GM21619 (cell line): ENCODE measurements at regions not wholly inside any gene's neighbourhood (a gene's known extent, or its start where the extent isn't known, plus 50 kb on each side); places are given as distances from the start of the nearest gene placed in this dataset.
"Not testable (repeated sequence)": the region's sequence is repeated elsewhere in the genome, so short reads cannot be mapped to it uniquely, and the experiment has no call there.

Experiments used
- ATAC-seq: cut with Tn5 transposase; IDR thresholded peaks from one replicate; pipeline ENCODE4 v1.9.1; 2021; ENCODE audit not compliant: unreplicated experiment

DNA sequence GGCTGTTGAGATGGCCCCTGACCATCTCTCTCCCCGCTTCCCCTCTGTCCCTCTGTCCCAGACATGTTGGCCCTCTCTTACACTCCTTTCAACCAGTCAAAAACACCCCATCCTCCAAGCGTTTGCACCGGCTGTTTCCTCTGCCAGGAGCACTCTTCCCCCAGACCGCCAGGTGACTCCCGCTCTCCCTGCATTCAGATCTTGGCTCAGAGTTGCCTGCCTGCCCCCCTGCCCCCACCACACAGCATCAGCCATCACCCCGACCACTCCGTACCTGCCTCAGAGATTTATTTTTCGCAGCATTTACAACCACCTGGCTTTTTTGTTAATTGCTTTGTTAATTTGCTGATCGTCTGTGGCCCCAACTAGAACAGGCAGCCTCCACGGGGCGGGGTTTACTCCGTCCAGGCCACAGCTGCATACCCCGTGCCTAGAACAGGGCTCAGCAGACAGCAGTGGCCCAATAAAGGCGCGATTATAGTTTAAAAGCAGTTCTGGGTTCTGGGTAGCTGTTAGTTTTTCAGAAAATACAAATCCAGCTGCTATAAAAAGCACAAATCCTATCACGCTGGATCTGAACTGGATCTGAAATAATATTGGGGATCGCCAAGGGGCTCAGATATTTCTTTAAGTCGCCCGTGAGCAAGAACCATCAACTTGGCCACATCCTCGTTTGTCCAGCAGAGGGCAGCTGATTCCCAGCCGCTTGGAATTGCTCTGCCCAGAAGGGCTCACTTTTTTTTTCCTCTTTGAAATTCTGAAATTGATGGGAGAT, 173.6 kb downstream of the IRF8 start:
- ATAC-seq = no peak

DNA sequence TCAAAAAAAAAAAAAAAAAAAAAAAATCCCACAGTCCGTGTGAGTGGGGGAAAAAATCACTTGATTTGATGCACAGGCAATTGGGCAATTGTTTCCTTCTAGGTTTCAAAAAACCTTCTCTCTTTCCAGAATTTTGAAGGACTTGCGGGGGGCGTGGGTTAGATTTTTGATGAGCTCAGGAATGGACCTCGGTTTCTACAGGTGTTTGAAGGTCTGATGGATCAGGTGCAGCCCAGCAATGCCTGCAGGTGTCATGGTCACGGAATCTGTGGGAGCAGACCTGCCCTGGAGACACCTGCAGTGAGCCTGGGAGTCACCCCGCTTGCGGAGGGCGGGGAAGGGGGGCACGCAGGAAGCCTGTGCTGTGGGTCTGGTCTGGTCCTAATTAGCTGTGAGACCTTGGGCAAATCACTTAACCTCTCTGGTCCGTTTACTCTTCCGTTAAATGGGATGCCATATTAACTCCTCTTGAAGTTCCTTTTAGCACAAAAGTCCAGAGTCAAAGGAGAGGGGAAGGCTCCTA, 174.2 kb downstream of the IRF8 start:
- no peak for ATAC-seq

DNA sequence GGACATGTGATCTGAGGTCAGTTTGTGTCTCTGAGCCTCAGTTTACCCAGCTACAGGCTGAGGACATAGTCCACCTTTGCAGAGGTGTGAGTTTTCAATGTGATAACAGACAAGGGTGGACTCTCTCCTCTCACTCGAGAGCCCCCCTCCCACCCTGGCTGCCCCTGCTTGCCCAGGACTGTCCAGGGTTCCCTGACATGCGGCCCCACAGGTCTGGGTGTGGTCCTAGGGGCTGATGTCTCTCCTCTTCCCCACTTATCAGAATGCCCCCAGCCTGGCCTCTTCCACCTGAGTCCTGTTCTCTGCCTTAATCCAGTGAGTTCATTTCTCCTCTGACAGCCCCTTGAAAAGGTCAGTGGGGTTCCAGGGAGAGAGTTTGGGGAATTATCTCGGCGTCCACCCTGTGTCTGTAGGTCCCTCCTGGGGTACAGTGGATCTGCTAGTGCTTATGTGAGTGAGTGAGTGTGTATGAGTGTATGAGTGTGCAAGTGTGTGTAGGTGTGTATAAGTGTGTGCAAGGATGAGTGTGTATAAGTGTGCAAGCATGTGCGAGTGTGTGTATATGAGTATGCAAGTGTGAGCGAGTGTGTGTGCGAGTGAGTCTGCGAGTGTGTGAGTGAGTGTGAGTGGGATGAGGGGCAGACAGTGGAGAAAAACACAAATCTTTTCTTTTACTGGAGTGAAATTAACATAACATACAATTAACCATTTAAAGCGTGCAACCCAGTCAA, 175.0 kb downstream of the IRF8 start:
- no peak for ATAC-seq

DNA sequence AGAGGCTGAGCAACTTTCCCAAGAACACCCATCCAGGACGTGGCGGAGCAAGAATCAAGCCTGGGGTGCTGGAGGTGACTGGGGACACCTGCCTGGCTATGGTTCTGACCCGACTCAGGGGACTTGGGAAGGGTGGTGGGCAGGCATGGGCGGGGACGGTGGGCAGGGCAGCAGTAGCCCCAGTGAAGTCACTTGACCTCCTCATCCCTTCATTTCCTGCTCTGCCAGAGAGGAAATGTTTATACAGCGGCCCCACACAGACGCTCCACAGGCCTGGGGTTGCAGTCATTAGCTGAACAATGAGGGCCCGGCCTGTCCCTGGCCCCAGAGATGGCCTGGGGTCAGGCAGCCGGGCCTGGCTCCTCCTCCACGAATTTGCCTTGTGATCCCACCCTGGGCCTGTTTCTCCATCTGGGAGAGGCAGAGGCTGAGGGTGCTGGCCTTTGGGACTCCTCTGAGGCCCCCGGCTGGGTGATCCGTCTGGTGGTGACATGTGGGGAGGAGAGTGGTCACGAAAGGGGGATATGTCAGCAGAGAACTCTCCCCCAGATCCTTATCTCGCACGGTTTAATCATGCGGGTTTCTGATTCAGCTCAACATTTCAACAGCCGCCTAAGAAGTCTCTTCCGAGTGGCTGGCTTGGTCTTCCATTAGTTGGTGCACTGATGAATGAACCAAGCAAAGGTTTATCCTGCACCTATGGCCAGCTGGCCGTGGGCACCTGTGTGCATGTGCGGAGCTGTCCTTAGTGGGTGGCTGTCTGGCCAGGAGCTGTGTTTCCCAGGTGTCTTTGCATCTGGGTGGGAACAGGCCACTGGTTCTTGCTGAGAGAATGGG, 175.9 kb downstream of the IRF8 start:
- no peak for ATAC-seq

DNA sequence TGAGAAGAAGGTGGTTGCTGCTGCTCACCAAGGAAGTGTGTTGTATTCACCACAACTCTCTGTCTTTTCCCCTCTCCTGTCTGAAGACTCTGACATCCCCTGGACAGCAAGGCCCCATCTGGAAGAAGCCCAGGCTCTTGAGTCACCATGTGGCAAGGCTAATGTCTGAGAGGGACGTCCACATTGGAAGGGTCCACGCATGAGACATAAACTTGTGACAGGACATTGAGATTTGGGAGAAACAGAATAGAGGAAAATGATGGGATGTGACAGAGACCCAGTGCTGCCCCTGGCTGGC, 176.5 kb downstream of the IRF8 start:
- no peak for ATAC-seq

DNA sequence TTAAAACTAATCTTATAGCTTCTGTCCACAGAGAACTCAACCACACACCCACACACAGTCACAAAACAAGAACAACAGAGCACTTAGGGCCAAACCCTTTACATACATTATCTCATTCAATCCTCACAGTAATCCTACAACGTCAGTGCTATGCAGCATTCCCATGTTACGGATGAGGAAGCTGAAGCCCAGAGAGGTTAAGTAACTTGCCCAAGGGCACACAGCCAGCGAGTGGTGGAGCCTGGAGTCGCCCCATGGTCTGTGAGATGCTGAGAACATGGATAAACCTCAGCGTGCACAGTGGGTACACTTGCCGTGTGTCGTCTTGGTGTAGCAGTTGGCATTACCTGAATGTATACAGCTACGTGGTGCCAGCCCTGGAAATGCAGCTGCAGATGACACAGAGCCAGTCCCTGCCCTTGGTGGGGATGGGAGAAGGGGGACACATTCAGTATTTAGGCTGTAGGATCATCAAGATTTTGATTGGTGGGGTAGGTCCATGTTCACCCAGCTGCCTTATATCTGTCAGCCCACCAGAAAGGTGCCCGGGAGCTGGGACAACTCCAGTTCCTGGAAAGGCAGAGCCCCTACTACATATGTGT, 177.0 kb downstream of the IRF8 start:
- no peak for ATAC-seq

DNA sequence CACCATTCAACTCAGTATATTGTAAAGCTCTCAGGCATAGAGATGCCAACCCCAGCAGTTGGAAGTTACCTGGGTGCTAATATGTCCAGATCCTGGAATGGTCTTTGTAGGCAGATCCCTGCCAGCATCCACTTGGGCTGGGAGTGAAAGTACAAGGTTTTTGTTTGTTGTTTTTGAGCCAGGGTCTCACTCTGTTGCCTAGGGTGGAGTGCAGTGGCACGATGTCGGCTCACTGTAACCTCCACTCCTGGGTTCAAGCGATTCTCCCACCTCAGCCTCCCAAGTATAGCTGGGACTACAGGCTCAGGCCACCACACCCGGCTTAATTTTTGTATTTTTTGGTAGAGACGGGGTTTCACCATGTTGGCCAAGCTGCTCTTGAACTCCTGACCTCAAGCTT, 177.6 kb downstream of the IRF8 start:
- no peak for ATAC-seq

DNA sequence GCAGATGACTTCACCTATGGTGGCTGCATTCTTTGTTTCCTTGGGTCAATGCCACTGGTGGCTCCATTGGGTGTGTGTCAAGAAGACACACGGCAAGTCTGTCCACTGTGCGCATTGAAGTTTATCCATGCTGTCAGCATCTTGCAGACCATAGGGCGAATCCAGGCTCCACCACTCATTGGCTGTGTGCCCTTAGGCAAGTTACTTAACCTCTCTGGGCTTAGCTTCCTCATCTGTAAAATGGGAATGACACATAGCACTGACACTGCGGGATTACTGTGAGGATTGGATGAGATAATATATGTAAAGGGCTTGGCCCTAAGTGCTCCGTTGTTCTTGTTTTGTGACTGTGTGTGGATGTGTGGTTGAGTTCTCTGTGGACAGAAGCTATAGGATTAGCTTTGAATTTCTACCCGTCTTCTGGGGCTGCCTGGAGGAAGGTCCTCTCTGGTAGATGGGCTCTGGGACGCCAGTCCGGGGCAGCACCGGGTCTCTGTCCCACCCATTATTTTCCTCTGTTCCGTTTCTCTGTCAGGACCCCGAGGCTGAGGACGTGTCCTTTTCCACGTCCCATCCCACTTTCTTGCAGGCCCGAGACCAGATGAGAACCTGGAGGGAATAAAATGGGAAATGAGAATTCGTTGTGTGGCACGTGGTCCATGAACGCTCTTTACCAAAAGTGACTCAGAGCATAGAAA, 178.4 kb downstream of the IRF8 start:
- no peak for ATAC-seq

DNA sequence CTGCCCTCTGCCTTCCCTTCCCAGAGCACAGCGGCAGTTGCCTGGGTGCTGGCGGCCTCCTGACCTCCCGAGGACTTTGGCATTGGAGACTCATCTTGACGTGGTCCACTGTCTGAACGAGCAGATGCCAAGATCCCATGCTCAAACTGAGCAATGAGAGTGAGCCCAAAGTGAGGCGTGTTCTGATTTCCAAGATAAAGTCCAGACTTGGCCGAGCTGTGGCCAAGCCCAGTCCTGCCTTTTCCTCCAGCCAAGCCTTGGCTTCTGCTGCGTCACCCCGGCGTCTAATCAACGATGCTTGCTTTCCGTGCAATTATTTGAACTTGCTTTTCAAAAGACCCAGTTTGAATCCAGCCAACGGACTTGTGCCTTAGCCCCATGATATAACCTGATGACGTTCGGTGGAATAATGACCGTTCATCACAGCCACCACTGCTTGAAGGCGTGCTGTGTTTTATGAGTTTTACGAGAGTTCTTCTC, 179.2 kb downstream of the IRF8 start:
- no peak for ATAC-seq

DNA sequence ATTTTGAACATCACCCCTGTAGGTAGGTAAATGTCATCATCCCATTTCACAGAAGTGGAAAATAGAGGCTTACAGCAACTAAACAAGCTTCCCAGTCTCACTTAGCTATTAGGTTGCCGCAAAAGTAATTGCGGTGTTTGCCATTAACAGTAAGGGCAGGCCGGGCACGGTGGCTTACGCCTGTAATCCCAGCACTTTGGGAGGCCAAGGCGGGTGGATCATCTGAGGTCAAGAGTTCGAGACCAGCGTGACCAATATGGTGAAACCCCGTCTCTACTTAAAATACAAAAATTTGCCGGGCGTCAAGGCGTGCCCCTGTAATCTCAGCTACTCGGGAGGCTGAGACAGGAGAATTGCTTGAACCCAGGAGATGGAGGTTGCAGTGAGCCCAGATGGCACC, 179.7 kb downstream of the IRF8 start:
- ATAC-seq = not testable (repeated sequence)

DNA sequence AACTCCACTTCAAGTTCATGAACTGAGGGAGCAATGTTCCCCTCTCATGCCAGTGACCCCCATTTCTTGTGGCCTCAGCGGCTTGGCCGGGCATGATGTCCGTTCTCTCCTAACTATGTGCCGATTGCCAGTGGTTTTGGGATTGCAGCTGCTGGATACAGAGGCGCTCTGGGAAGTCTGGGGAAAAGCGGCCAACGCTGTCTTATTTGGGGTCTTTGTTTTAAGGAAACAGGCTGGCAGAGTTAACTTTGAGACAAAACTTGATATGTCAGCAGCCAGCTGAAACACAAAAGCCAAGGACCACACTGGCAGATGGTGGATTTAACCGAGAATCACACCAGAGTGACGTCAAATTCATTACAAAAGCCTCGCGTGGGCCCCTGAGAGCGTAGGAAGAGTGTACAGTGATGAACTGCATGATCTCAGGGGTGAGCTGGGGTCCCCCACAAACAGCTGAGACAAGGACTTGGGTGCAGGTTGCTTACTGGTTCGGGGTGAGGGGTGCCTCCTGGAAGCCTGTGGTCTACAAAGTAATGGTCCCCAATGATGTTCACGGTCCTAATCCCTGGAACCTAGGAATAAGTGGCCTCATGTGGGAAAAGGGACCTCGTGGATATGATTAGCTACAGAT, 180.4 kb downstream of the IRF8 start:
- ATAC-seq = no peak

DNA sequence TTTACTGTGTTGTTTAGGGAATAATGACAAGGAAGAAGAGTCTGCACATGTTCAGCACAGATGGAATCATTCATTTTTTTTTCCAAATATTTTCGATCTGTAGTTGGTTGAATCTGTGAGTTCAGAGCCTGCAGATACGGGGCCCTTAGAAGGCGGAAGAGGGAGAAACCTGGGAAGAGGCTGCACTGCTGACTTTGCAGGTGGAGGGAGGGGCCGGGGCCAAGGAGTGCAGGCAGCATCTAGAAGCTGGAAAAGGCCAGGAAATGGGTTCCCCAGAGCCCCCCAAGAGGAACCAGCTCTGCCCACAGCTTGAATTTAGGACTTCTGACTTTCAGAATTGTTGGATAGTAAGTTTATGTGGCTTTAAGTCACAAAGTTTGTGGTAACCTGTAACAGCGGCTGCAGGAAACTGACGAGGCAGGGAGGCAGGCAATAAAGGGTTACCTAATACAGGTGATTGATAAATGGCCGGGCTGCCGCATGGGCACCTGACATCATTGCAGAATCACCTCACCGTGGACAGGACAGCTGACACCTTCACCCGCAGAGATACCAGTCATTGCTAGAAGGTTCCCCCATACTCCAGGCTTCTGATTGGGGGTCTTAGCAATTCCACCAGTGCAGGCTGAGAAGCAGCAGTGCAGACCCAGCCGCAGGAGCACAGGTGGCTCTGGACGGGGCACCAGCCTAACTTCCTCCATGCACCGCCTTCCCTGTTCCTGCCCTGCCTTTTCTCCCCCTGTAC, 181.3 kb downstream of the IRF8 start:
- ATAC-seq = no peak

DNA sequence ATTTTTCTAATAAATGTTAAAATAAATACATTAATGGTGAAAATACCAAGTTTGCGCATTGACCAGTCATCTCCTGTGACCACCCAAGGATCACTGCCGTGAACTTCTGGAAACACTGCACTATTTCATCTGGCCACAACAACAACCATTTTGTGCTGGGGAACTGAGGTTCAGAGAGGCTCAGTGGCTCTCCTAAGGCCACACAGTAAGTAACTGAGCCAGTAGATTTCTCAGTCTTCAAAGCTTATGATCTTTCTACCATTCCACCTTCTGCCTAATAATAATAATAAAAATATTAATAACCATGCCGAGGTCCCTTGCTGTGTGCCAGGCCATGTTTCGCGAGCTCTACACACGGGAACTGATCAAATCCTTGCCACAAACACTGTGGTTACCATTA, 182.0 kb downstream of the IRF8 start:
- ATAC-seq = no peak

DNA sequence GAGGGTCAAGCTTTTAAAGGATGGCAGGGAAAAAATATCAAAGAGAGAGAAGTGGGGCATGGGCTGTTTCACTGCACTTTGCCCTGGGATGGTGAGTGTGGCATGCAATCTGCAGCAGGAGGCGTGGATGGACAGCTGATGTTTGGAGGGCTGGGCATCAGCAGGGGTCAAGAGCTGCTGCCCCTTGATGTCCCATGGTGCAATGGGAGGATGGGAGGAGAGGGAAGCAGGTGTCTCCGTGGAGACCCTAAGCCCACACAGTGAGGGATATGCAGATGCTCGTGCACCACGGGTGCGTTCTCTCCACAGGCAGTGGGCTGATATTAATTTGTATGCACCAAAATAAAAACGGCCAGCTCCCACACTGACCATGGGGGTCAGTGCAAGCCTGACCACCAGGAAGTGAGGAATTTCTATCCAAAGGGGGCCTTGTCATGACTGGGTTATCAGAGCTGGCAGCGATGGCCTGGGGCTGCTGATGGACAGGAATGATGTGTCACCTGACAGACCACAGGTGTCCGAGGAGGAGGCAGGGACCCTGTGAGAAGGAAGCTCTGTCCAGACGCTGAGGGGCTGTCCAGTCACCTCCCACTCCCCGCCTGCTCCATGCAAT, 183.6 kb downstream of the IRF8 start:
- no peak for ATAC-seq

DNA sequence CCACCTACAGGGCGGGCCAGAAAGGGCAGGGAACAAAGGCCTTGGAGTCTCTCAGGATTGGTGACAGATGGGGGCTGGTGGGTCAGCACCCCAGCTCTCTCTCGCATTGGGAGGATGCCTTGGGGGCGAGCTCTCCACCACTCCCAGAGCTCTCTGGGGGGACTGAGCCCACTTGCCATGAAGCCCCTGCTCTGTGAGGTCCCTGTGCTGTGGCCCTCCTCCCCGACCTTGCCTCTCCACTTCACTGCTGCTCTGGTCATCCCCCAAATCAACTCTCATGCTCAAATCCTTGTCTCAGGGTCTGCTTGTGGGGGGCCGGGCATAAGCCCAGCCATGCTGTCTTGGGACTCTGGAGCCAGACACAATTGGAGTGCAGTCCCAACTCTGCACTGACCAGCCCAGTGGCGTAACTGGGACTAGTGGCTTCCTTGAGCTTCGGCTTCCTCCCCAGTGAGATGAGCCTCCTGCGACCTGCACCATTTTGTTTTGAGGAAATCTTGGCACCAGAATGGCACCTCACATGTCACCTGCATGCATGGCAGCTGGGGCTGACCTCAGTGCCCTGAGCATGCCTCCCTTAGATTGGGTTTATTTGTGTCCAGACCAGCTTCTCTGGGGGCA, 184.5 kb downstream of the IRF8 start:
- no peak for ATAC-seq

DNA sequence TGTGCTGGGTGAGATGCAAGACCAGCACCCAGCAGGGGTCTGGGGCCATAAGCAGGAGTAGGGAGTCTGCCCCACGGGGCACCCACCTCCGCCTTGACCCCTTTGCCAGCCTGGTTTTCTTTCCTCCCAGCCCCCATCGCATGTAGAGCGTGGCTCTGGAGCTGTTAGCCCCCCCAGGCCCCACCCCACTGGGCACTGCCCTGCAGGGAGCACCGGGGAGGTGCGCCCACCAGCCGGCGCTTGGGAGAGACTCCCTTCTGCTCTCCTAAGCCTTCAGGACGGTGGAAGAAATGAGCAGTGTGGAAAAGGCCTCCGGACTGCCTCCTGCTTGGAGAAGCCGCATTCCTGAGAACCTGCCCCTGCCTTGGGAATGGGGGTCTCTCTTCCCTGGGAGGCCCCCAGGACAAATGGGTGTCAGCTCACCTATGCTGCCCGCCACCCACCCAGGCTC, 186.2 kb downstream of the IRF8 start:
- no peak for ATAC-seq

DNA sequence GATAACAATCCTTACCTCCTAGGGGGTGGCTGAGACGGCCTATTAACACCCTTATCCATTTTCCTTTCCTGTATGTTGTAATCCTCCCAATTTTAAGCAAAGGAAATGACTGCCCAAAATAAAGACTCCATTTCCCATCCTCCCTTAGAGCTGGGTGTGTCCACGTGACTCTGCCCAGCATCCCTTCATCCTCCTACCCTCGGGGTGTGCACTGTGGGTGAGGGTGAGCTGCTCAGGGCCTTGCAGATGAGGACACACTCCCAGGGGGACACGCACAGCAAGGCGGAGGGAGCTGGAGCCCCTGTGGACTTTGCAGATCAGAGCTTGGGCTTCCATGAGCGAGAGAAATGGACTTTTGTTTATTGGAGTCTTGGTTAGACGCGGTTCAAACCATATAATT, 186.8 kb downstream of the IRF8 start:
- no peak for ATAC-seq

DNA sequence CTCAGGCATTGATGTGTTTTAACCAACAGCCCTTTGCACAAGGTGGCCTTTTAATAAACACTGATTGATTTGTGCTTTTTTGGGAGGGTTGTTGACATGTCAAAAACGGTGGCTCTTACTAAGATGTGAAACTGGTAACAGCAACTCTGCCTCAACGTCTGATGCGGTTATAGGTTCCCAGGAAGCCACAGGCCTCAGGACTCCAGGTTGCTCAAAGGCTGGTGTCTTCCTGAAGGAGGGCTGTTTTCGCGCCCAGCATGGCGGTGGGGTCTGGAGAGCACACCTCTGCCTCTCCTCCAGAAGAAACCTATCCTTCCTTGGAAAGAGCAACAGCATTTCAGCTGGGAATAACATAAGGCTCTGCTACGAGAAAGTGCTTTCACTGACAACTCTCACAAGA, 187.5 kb downstream of the IRF8 start:
- no peak for ATAC-seq
